Liver (tissue), 8 donors: ENCODE measurements at regions not wholly inside any gene's neighbourhood (a gene's known extent, or its start where the extent isn't known, plus 50 kb on each side); places are given as distances from the start of the nearest gene placed in this dataset.

ENCODE experiments used
- DNase-seq: peaks from one replicate; pipeline ENCODE4 v3.0.0-alpha.2; 2017; ENCODE audit warnings: low spot score
- H3K27ac ChIP-seq, 2 donors: one replicate each; pipeline ENCODE4 v1.7.0; 2013; ENCODE audit warnings: inconsistent platforms in 2 of 2, low read length in 2 of 2, control low read depth in 1 of 2, low read depth in 1 of 2, mild to moderate bottlenecking in 1 of 2
- H3K27me3 ChIP-seq, 4 donors: one replicate each; pipeline versions ENCODE4 v1.6.1 to v1.7.0; 2013; ENCODE audit warnings: low read length in 3 of 4, inconsistent platforms in 1 of 4, mild to moderate bottlenecking in 1 of 4, moderate library complexity in 1 of 4; ENCODE audit not compliant: control insufficient read depth in 4 of 4, insufficient read depth in 4 of 4
- H3K36me3 ChIP-seq, 4 donors: one replicate each; pipeline versions ENCODE4 v1.6.1 to v1.7.0; 2013; ENCODE audit warnings: low read length in 3 of 4, mild to moderate bottlenecking in 3 of 4, low read depth in 1 of 4, moderate library complexity in 1 of 4; ENCODE audit not compliant: control insufficient read depth in 4 of 4, insufficient read depth in 3 of 4
- H3K4me1 ChIP-seq, 4 donors: one replicate each; pipeline versions ENCODE4 v1.6.1 to v1.7.0; 2013; ENCODE audit warnings: low read length in 3 of 4, mild to moderate bottlenecking in 3 of 4, moderate library complexity in 1 of 4; ENCODE audit not compliant: control insufficient read depth in 4 of 4, insufficient read depth in 4 of 4
- H3K4me3 ChIP-seq, 3 donors: one replicate each; pipeline versions ENCODE4 v1.6.1 to v1.7.0; 2013; ENCODE audit warnings: low read length in 3 of 3, control low read depth in 1 of 3, low read depth in 1 of 3, mild to moderate bottlenecking in 1 of 3
- H3K9ac ChIP-seq, 2 donors: one replicate each; pipeline ENCODE4 v1.7.0; 2013; ENCODE audit warnings: low read length in 2 of 2, mild to moderate bottlenecking in 2 of 2, moderate library complexity in 2 of 2, control low read depth in 1 of 2, low read depth in 1 of 2
- H3K9me3 ChIP-seq, 4 donors: one replicate each; pipeline versions ENCODE4 v1.6.1 to v1.7.0; 2013; ENCODE audit warnings: low read length in 3 of 4; ENCODE audit not compliant: control insufficient read depth in 4 of 4
- EGR1 ChIP-seq, 2 donors: IDR thresholded peaks; 2 replicates each; pipeline ENCODE4 v1.6.1; 2016 to 2018; ENCODE audit warnings: antibody characterized with exemption in 2 of 2, low read depth in 2 of 2
- FOXA1 ChIP-seq: IDR thresholded peaks from 2 replicates; pipeline ENCODE4 v1.6.1; 2016; ENCODE audit warnings: antibody characterized with exemption
- GABPA ChIP-seq, 2 donors: IDR thresholded peaks in 1 of 2; conservative IDR thresholded peaks in 1 of 2; 2 replicates each; pipeline ENCODE4 v1.6.1; 2016; ENCODE audit warnings: antibody characterized with exemption in 2 of 2, mild to moderate bottlenecking in 1 of 2, moderate library complexity in 1 of 2
- HNF4A ChIP-seq, 2 donors: conservative IDR thresholded peaks; 2 replicates each; pipeline ENCODE4 v1.6.1; 2016; ENCODE audit warnings: antibody characterized with exemption in 2 of 2, mild to moderate bottlenecking in 2 of 2
- HNF4G ChIP-seq: IDR thresholded peaks from 2 replicates; pipeline ENCODE4 v1.6.1; 2016; ENCODE audit warnings: antibody characterized with exemption
- NR2F2 ChIP-seq: IDR thresholded peaks from 2 replicates; pipeline ENCODE4 v1.6.1; 2016; ENCODE audit warnings: antibody characterized with exemption
- RAD21 ChIP-seq, 2 donors: IDR thresholded peaks; 2 replicates each; pipeline ENCODE4 v1.6.1; 2016; ENCODE audit warnings: antibody characterized with exemption in 2 of 2, mild to moderate bottlenecking in 2 of 2
- RXRA ChIP-seq, 2 donors: IDR thresholded peaks; 2 replicates each; pipeline ENCODE4 v1.6.1; 2017 to 2018; ENCODE audit warnings: antibody characterized with exemption in 2 of 2, mild to moderate bottlenecking in 1 of 2
- SP1 ChIP-seq: IDR thresholded peaks from 2 replicates; pipeline ENCODE4 v1.6.1; 2018; ENCODE audit warnings: antibody characterized with exemption, mild to moderate bottlenecking
- TAF1 ChIP-seq: conservative IDR thresholded peaks from 2 replicates; pipeline ENCODE4 v1.6.1; 2016; ENCODE audit warnings: antibody characterized with exemption, mild to moderate bottlenecking
- WGBS: extraction: QIAGEN DNeasy Blood & Tissue Kit; methylation state at CpG from one replicate; pipeline ENCODE4 v1.1.7; 2013; 5-methylcytosine and 5-hydroxymethylcytosine counted together
- TF ChIP-seq, protein P1 (sequence below): IDR thresholded peaks from 2 replicates; pipeline ENCODE4 v1.6.1; 2016; ENCODE audit warnings: antibody characterized with exemption
- TF ChIP-seq, protein P2 (sequence below): IDR thresholded peaks from 2 replicates; pipeline ENCODE4 v1.6.1; 2016; ENCODE audit warnings: antibody characterized with exemption, mild to moderate bottlenecking
- TF ChIP-seq, protein P3 (sequence below): fragments of 150-350 bp; IDR thresholded peaks from 2 replicates; pipeline ENCODE4 v1.5.1; 2017; ENCODE audit warnings: improper control_type of control experiment, low read depth, low read length; ENCODE audit not compliant: missing input control
- TF ChIP-seq, protein P4 (sequence below): IDR thresholded peaks from 2 replicates; pipeline ENCODE4 v1.6.1; 2016; ENCODE audit warnings: antibody characterized with exemption
- donor health status: healthy.
- donor health status: healthy.
- donor health status: healthy.
- donor health status: healthy.
- donor health status: healthy.

DNA sequence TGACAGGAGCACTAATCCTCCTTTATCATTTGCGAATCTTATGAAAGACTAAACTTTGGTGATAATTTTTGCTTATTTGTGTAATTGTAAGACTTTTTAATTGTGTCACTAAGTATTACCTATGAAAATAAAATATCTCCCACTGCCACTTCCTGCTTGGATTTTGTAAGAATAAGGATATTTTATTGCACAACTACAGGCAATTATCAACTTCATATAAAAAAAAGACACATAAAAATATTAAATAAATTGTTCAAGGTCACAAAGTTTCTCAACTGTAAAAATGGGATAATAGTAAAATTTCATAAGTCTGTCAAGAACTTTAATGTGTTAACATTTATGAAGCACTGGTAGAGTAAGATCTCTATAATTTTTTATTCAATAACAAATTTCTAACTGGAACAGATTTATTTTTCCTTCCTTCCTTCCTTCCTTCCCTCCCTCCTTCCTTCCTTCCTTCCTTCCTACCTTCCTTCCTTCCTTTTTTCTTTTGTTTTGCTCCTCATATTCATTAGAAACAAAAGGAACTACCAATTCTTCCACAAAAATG is 527.6 kb upstream of the FAM47C start (continued):
- no peak for TF ChIP-seq RAD21 (IDR thresholded peaks at IDR 0.05)
- no peak for TF ChIP-seq GABPA (IDR thresholded peaks at IDR 0.05 in 1 of 2, conservative IDR thresholded peaks at IDR 0.05 in 1 of 2)

DNA sequence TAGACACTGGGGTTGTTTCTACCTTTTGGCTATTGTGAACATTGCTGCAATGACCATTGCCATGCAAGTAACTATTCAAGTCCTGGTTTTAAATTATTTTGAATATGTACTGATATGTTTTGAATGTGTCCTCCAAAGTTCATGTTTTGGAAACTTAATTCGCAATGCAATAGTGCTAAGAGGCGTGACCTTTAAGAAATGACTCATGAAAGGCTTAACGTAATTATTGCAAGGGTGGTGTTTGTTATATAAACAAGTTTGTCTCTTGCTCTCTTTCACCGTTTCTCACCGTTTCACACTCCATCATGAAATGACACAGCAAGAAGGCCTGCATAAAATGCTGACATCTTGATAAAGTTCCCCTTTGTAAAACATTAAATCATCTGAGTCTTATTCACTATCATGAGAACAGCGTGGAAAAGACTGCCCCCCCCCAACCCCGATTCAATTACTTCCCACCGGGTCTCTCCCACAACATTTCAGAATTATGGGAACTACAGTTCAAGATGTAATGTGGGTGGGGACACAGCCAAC is 506.9 kb upstream of the FAM47C start:
- 87% methylated on average over 8 of the region's 8 CpGs for WGBS
- DNase-seq, result no peak
- Histone ChIP-seq H3K9ac (no peak overlapping the region), H3K9me3 (peaks cover 0 to 2% (median 0%) of the 10 kb centered on the region in 4 donors), H3K36me3 (no peaks in the 10 kb centered on the region), H3K27ac (no peak overlapping the region), H3K27me3 (no peaks in the 10 kb centered on the region), H3K4me1 (no peaks in the 10 kb centered on the region), H3K4me3 (no peak overlapping the region)
- TF ChIP-seq SP1 (no peak), HNF4G (no peak), NR2F2 (no peak), GABPA (IDR thresholded peaks at IDR 0.05 in 1 of 2, conservative IDR thresholded peaks at IDR 0.05 in 1 of 2) (no peak), EGR1 (IDR thresholded peaks at IDR 0.05; ENCODE audit: low read depth in 2 of 2) (no peak), RAD21 (IDR thresholded peaks at IDR 0.05) (no peak), FOXA1 (no peak)
- TF ChIP-seq, protein P1, sequence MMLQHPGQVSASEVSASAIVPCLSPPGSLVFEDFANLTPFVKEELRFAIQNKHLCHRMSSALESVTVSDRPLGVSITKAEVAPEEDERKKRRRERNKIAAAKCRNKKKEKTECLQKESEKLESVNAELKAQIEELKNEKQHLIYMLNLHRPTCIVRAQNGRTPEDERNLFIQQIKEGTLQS, result no peak
- TF ChIP-seq, protein P2, sequence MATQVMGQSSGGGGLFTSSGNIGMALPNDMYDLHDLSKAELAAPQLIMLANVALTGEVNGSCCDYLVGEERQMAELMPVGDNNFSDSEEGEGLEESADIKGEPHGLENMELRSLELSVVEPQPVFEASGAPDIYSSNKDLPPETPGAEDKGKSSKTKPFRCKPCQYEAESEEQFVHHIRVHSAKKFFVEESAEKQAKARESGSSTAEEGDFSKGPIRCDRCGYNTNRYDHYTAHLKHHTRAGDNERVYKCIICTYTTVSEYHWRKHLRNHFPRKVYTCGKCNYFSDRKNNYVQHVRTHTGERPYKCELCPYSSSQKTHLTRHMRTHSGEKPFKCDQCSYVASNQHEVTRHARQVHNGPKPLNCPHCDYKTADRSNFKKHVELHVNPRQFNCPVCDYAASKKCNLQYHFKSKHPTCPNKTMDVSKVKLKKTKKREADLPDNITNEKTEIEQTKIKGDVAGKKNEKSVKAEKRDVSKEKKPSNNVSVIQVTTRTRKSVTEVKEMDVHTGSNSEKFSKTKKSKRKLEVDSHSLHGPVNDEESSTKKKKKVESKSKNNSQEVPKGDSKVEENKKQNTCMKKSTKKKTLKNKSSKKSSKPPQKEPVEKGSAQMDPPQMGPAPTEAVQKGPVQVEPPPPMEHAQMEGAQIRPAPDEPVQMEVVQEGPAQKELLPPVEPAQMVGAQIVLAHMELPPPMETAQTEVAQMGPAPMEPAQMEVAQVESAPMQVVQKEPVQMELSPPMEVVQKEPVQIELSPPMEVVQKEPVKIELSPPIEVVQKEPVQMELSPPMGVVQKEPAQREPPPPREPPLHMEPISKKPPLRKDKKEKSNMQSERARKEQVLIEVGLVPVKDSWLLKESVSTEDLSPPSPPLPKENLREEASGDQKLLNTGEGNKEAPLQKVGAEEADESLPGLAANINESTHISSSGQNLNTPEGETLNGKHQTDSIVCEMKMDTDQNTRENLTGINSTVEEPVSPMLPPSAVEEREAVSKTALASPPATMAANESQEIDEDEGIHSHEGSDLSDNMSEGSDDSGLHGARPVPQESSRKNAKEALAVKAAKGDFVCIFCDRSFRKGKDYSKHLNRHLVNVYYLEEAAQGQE, result no peak

DNA sequence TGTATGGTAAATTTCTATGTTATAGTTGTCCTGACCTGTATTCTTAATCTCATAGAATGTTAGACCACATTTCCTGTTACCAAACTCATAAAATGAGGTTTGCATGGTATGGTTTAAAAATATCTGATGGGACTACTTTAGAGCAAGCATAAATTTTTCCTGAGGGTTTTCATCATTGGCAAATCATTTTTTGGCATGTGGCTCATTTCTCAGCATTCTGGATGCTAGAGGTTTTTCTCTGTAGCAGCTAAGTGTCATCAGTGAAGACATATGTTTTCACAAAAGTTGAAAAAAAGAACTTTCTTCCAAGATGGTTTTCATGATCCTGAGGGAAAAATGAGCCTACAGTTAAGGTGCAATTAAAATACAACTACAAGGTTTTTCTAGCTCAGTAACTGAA is 503.5 kb upstream of the FAM47C start:
- H3K4me1 ChIP-seq, result no peaks in the 10 kb centered on the region
- H3K36me3 ChIP-seq, result no peaks in the 10 kb centered on the region
- TF ChIP-seq RXRA (IDR thresholded peaks at IDR 0.05) (no peak), SP1 (no peak), TAF1 (no peak), HNF4A (conservative IDR thresholded peaks at IDR 0.05) (no peak)
- TF ChIP-seq, protein P3, sequence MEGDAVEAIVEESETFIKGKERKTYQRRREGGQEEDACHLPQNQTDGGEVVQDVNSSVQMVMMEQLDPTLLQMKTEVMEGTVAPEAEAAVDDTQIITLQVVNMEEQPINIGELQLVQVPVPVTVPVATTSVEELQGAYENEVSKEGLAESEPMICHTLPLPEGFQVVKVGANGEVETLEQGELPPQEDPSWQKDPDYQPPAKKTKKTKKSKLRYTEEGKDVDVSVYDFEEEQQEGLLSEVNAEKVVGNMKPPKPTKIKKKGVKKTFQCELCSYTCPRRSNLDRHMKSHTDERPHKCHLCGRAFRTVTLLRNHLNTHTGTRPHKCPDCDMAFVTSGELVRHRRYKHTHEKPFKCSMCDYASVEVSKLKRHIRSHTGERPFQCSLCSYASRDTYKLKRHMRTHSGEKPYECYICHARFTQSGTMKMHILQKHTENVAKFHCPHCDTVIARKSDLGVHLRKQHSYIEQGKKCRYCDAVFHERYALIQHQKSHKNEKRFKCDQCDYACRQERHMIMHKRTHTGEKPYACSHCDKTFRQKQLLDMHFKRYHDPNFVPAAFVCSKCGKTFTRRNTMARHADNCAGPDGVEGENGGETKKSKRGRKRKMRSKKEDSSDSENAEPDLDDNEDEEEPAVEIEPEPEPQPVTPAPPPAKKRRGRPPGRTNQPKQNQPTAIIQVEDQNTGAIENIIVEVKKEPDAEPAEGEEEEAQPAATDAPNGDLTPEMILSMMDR, result no peak
- TF ChIP-seq, protein P1, result no peak
- TF ChIP-seq, protein P4, sequence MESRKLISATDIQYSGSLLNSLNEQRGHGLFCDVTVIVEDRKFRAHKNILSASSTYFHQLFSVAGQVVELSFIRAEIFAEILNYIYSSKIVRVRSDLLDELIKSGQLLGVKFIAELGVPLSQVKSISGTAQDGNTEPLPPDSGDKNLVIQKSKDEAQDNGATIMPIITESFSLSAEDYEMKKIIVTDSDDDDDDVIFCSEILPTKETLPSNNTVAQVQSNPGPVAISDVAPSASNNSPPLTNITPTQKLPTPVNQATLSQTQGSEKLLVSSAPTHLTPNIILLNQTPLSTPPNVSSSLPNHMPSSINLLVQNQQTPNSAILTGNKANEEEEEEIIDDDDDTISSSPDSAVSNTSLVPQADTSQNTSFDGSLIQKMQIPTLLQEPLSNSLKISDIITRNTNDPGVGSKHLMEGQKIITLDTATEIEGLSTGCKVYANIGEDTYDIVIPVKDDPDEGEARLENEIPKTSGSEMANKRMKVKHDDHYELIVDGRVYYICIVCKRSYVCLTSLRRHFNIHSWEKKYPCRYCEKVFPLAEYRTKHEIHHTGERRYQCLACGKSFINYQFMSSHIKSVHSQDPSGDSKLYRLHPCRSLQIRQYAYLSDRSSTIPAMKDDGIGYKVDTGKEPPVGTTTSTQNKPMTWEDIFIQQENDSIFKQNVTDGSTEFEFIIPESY, result no peak
- no peak overlapping the region for H3K4me3 ChIP-seq
- H3K27me3 ChIP-seq, result no peaks in the 10 kb centered on the region
- DNase-seq, result no peak
- peaks cover 1 to 10% (median 8%) of the 10 kb centered on the region in 4 donors for H3K9me3 ChIP-seq
- H3K9ac ChIP-seq, result no peak overlapping the region
- no peak overlapping the region for H3K27ac ChIP-seq
